ENCODE measurements at regions not wholly inside any gene's neighbourhood (a gene's known extent, or its start where the extent isn't known, plus 50 kb on each side); places are given as distances from the start of the nearest gene placed in this dataset.

DNA sequence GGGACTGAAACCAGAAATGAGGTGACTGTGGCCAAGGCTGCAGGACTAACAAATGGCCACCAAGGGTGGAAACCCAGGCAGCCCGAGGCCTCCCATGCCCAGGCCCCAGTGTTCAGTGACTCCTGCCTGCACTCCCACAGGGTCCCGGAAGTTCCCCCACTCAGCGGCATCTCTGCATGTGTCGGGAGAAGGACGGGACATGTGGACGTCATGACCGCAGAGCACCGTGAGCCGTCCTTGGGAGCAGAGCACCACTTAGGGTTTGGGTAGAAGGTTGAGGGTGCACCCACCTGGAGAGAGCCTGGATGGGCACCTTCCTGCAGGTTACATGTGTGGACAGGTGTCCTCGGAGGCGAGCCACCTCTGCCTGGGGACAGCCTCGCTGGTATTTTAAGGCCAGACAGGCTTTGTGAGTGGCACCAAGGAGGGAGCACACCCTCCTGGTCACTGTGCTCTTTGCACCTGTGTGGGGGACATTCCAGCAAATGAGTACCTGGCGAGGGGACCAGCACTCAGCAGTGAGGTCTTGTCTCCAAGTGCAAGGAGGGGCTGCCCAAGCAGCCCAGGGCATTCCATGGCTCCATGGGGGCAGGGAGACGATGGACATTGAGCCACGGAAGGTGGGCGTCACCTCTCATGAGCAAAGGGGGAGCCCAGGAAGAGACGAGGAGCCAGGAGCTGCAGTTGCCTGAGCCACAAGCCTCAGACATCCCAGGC lies 95.3 kb upstream of the TCERG1L start:
- ChIA-PET POLR2A (no interaction called here), CTCF (no interaction called here)
- no peak for DNase-seq
- Mint-ChIP-seq H3K9me3 (no peaks in the 10 kb centered on the region), H3K27ac (no peak overlapping the region), H3K4me3 (no peak overlapping the region), H3K4me1 (no peaks in the 10 kb centered on the region), H3K36me3 (ENCODE audit: low read depth) (no peaks in the 10 kb centered on the region), H3K27me3 (no peaks in the 10 kb centered on the region)

GRCh38 chr10:131418681-131419080 lies 107.2 kb upstream of the TCERG1L start:
- ChIA-PET CTCF (no interaction called here), POLR2A (no interaction called here)
- Mint-ChIP-seq H3K4me3 (no peak overlapping the region), H3K9me3 (no peaks in the 10 kb centered on the region), H3K36me3 (ENCODE audit: low read depth) (no peaks in the 10 kb centered on the region), H3K4me1 (no peaks in the 10 kb centered on the region), H3K27me3 (no peaks in the 10 kb centered on the region), H3K27ac (no peak overlapping the region)
- DNase-seq: no peak

- no peaks in the 10 kb centered on the region for H3K4me1 Mint-ChIP-seq
- CTCF ChIA-PET: no interaction called here
- POLR2A ChIA-PET: no interaction called here
- no peaks in the 10 kb centered on the region for H3K9me3 Mint-ChIP-seq
- H3K27me3 Mint-ChIP-seq: no peaks in the 10 kb centered on the region
- H3K4me3 Mint-ChIP-seq: no peak overlapping the region
- no peak overlapping the region for H3K27ac Mint-ChIP-seq
- H3K36me3 Mint-ChIP-seq (ENCODE audit: low read depth): no peaks in the 10 kb centered on the region
- DNase-seq: no peak
Measured at GRCh38 chr10:131419797-131420196, 108.3 kb upstream of the TCERG1L start.

DNA sequence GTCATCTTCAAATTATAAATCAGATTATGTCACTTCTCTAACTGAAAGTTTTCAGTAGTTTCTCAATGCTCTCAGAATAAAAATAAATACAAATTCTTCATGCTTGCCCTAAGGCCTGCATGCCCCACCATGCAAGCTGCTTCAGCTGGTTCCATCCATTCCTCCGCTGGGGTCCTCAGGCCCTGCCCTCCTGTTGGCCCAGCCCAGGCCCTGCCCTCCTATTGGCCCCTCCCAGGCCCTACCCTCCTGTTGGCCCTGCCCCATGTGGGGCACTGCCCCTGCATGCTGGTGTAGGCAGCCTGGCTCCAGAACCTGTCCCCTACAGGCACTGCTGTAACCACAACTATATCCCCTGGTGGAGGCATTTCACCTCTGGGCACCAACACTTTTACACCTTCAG lies 109.3 kb upstream of the TCERG1L start:
- Mint-ChIP-seq H3K27ac (no peak overlapping the region), H3K4me1 (no peaks in the 10 kb centered on the region), H3K9me3 (no peaks in the 10 kb centered on the region), H3K36me3 (ENCODE audit: low read depth) (no peaks in the 10 kb centered on the region), H3K4me3 (no peak overlapping the region), H3K27me3 (no peaks in the 10 kb centered on the region)
- CTCF ChIA-PET: no interaction called here
- POLR2A ChIA-PET: no interaction called here
- no peak for DNase-seq

GRCh38 chr10:131421381-131421780 lies 109.9 kb upstream of the TCERG1L start:
- H3K27ac Mint-ChIP-seq: no peak overlapping the region
- no peaks in the 10 kb centered on the region for H3K9me3 Mint-ChIP-seq
- no peak overlapping the region for H3K4me3 Mint-ChIP-seq
- ChIA-PET CTCF (no interaction called here), POLR2A (no interaction called here)
- H3K4me1 Mint-ChIP-seq: no peaks in the 10 kb centered on the region
- DNase-seq: no peak
- H3K36me3 Mint-ChIP-seq (ENCODE audit: low read depth): no peaks in the 10 kb centered on the region
- H3K27me3 Mint-ChIP-seq: no peaks in the 10 kb centered on the region

GRCh38 chr10:131422731-131423130 lies 111.2 kb upstream of the TCERG1L start:
- Mint-ChIP-seq H3K36me3 (ENCODE audit: low read depth) (no peaks in the 10 kb centered on the region), H3K9me3 (no peaks in the 10 kb centered on the region), H3K27me3 (no peaks in the 10 kb centered on the region), H3K27ac (no peak overlapping the region), H3K4me1 (no peaks in the 10 kb centered on the region), H3K4me3 (no peak overlapping the region)
- POLR2A ChIA-PET: no interaction called here
- DNase-seq: no peak
- CTCF ChIA-PET: no interaction called here

DNA sequence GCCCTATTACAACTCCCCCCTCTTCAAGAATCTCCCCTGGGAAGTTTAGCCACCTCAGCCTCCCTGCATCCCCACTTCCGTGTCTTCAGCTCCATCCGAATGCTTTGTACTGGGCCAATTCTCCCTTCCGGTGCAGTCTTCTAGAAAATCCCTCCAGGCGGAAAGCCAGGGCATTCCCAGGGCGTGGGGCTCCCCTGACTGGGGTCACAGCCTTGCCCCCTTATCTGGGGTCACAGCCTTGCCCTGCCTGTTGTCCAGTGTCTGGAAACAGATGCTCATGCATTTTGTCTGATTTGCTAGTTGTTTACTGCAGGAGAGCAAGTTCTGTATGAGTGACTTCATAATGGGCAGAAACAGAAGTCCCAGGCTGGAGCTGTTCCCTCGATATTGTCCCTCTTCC lies 112.5 kb upstream of the TCERG1L start:
- H3K27ac Mint-ChIP-seq: no peak overlapping the region
- CTCF ChIA-PET: no interaction called here
- H3K4me1 Mint-ChIP-seq: no peaks in the 10 kb centered on the region
- H3K27me3 Mint-ChIP-seq: no peaks in the 10 kb centered on the region
- H3K36me3 Mint-ChIP-seq (ENCODE audit: low read depth): no peaks in the 10 kb centered on the region
- DNase-seq: no peak
- no peaks in the 10 kb centered on the region for H3K9me3 Mint-ChIP-seq
- no peak overlapping the region for H3K4me3 Mint-ChIP-seq
- POLR2A ChIA-PET: no interaction called here

GRCh38 chr10:131424836-131425491 lies 113.4 kb upstream of the TCERG1L start:
- no peak for DNase-seq
- Mint-ChIP-seq H3K4me1 (no peaks in the 10 kb centered on the region), H3K36me3 (ENCODE audit: low read depth) (no peaks in the 10 kb centered on the region), H3K27ac (no peak overlapping the region), H3K9me3 (no peaks in the 10 kb centered on the region), H3K27me3 (no peaks in the 10 kb centered on the region), H3K4me3 (no peak overlapping the region)
- CTCF ChIA-PET: no interaction called here
- POLR2A ChIA-PET: no interaction called here

DNA sequence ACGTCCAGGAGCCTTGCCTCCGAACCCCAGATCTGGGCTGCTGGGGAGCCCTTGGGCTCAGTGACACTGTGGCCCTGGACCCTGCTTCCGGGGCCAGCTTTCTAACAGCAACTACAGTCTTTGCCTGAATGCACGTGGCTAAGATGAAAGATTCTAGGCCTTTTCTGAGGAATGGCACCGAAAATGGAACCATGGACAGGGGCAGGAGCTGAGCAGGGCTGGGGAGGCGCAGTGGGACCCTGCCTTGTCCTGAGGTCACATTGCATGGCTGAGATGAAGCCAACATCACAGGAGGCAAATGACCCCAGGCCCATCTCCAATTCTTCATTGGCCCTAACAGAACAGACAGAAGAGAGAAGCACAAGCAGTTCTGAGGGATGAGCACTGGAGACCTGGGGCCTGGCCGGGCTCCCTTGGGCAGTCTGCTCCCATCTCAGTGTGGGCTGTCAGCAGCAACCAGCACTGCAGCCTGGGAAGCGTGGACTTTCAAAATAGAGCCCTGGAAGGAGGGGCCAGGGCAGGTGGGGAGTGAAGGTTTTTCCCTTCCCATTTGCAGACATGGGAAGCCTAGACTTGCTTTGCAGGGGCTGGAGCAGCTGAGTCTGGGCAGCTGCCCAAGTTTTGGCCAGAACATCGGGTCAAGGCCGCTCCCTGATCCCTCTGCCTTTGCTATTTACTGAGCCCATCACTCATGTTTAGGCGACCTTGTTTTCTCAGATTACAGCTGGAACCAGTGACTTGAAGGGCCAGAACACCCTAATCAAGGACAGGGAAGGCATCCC lies 114.4 kb upstream of the TCERG1L start:
- DNase-seq: no peak
- POLR2A ChIA-PET: no interaction called here
- Mint-ChIP-seq H3K36me3 (ENCODE audit: low read depth) (no peaks in the 10 kb centered on the region), H3K9me3 (no peaks in the 10 kb centered on the region), H3K27me3 (no peaks in the 10 kb centered on the region), H3K4me1 (no peaks in the 10 kb centered on the region), H3K4me3 (no peak overlapping the region), H3K27ac (no peak overlapping the region)
- CTCF ChIA-PET: no interaction called here

GRCh38 chr10:131426534-131426898 lies 115.0 kb upstream of the TCERG1L start:
- Mint-ChIP-seq H3K36me3 (ENCODE audit: low read depth) (no peaks in the 10 kb centered on the region), H3K4me3 (no peak overlapping the region), H3K27ac (no peak overlapping the region), H3K4me1 (no peaks in the 10 kb centered on the region), H3K27me3 (no peaks in the 10 kb centered on the region), H3K9me3 (no peaks in the 10 kb centered on the region)
- DNase-seq: no peak
- ChIA-PET CTCF (no interaction called here), POLR2A (no interaction called here)

DNA sequence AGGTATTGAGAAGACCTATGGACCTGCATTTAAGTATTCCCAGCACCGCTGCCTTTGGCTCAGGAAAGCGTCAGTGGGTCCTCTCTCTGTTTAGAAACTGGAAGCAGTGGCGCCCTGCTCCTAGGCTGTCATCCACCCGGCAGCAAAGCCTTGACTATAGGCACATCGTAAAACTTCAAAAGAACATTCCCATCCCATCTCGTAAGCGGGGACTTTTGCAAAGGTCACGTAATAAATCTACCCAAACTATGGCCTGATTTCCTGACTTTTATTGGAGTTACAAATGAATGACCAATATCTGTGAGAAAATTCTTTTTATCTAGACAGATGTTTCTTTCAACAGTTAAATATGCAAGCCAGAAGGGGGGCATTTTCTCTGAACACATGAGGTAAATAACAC lies 115.8 kb upstream of the TCERG1L start:
- Mint-ChIP-seq H3K9me3 (no peaks in the 10 kb centered on the region), H3K4me1 (no peaks in the 10 kb centered on the region), H3K36me3 (ENCODE audit: low read depth) (no peaks in the 10 kb centered on the region), H3K27me3 (no peaks in the 10 kb centered on the region), H3K27ac (no peak overlapping the region), H3K4me3 (no peak overlapping the region)
- ChIA-PET POLR2A (no interaction called here), CTCF (no interaction called here)
- DNase-seq: no peak

DNA sequence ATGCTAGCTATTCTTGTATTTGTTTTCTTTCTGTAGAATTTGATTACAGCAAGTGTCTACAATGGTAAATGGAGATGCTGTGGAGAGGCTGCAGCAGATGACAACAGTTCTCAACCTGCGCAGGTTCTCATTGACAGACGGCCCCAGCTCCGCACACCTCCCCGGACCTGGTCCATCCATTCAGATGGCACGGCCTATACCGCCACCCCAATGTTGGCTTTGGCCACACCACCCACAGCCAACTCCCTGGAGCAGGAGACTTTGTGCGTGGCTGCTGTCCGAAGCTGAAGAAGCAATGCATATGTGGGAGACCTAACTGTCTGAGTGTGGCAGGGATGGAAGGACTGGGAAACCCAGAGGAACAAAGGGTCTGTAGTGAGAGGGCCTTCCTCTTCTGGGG lies 116.4 kb upstream of the TCERG1L start:
- H3K9me3 Mint-ChIP-seq: no peaks in the 10 kb centered on the region
- DNase-seq: no peak
- ChIA-PET CTCF (no interaction called here), POLR2A (no interaction called here)
- no peak overlapping the region for H3K27ac Mint-ChIP-seq
- H3K4me1 Mint-ChIP-seq: no peaks in the 10 kb centered on the region
- no peak overlapping the region for H3K4me3 Mint-ChIP-seq
- no peaks in the 10 kb centered on the region for H3K36me3 Mint-ChIP-seq (ENCODE audit: low read depth)
- no peaks in the 10 kb centered on the region for H3K27me3 Mint-ChIP-seq

DNA sequence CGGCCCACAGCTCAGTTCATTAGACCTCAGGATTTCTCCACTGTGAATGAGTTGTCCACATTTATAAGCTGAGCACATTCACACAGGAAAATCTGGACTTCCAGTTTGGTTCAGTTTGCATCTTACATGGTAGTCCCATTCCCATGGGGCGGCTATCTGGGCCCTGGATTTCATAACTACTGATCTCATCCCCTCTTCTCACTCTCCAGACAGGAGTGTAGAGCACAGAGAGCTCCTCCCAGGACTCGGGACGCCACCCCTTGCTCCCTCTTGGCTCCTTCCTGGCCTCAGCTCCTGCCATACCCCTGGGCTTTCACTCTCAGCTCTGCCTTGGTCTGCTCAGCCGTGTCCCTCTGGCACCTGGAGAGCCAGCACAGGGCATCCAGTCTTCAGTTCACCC lies 117.6 kb upstream of the TCERG1L start:
- ChIA-PET CTCF (no interaction called here), POLR2A (no interaction called here)
- Mint-ChIP-seq H3K9me3 (no peaks in the 10 kb centered on the region), H3K27me3 (no peaks in the 10 kb centered on the region), H3K4me3 (no peak overlapping the region), H3K27ac (no peak overlapping the region), H3K4me1 (no peaks in the 10 kb centered on the region), H3K36me3 (ENCODE audit: low read depth) (no peaks in the 10 kb centered on the region)
- no peak for DNase-seq

GRCh38 chr10:131429942-131430341 lies 118.4 kb upstream of the TCERG1L start:
- Mint-ChIP-seq H3K4me1 (no peaks in the 10 kb centered on the region), H3K9me3 (no peaks in the 10 kb centered on the region), H3K4me3 (no peak overlapping the region), H3K27ac (no peak overlapping the region), H3K27me3 (no peaks in the 10 kb centered on the region), H3K36me3 (ENCODE audit: low read depth) (no peaks in the 10 kb centered on the region)
- ChIA-PET CTCF (interaction anchor here (1.0 kb wide), 1 partner anchor 10 kb away, joined by 3 read pairs; no protein-coding TSS in a partner anchor), POLR2A (no interaction called here)
- DNase-seq: no peak
